ENCODE measurements at regions not wholly inside any gene's neighbourhood (a gene's known extent, or its start where the extent isn't known, plus 50 kb on each side); places are given as distances from the start of the nearest gene placed in this dataset.

GRCh38 chr3:194951931-194952582, 266.4 kb downstream of the FAM43A start:
- no TSS peak for BruUV-seq (replicated peaks)
- Histone ChIP-seq H3K4me2 (no peak overlapping the region), H3F3A (ENCODE audit: insufficient read depth, low read depth) (no peaks in the 10 kb centered on the region), H3K4me1 (replicated peaks; ENCODE audit: insufficient read depth) (no peaks in the 10 kb centered on the region), H3K36me3 (ENCODE audit: low read depth) (no peaks in the 10 kb centered on the region), H2AFZ (no peak overlapping the region), H3K27me3 (ENCODE audit: insufficient read depth, low read depth) (no peaks in the 10 kb centered on the region), H3K4me3 (no peak overlapping the region), H4K20me1 (ENCODE audit: insufficient read depth) (no peaks in the 10 kb centered on the region), H3K9me3 (ENCODE audit: insufficient read depth, low read depth) (no peaks in the 10 kb centered on the region), H3K27ac (no peak overlapping the region), H3K79me2 (ENCODE audit: low read depth) (no peaks in the 10 kb centered on the region), H3K9me2 (ENCODE audit: insufficient read depth) (no peaks in the 10 kb centered on the region)
- TF ChIP-seq EZH2 (IDR thresholded peaks at IDR 0.05; ENCODE audit: low read depth): no peak
- no peak for DNase-seq
- intact Hi-C loops (cut with micrococcal nuclease; ENCODE audit: unreplicated experiment): no loop called here
- ChIA-PET POLR2A (ENCODE audit: unreplicated experiment) (no interaction called here), CTCF (no interaction called here)

GRCh38 chr3:194952841-194953241, 267.2 kb downstream of the FAM43A start:
- Histone ChIP-seq H3K27me3 (ENCODE audit: insufficient read depth, low read depth) (no peaks in the 10 kb centered on the region), H3K27ac (no peak overlapping the region), H2AFZ (no peak overlapping the region), H3K9me2 (ENCODE audit: insufficient read depth) (no peaks in the 10 kb centered on the region), H3K9me3 (ENCODE audit: insufficient read depth, low read depth) (no peaks in the 10 kb centered on the region), H3K79me2 (ENCODE audit: low read depth) (no peaks in the 10 kb centered on the region), H3K4me3 (no peak overlapping the region), H4K20me1 (ENCODE audit: insufficient read depth) (no peaks in the 10 kb centered on the region), H3K4me2 (no peak overlapping the region), H3K36me3 (ENCODE audit: low read depth) (no peaks in the 10 kb centered on the region), H3K4me1 (replicated peaks; ENCODE audit: insufficient read depth) (no peaks in the 10 kb centered on the region), H3F3A (ENCODE audit: insufficient read depth, low read depth) (no peaks in the 10 kb centered on the region)
- intact Hi-C loops (cut with micrococcal nuclease; ENCODE audit: unreplicated experiment): no loop called here
- POLR2A ChIA-PET (ENCODE audit: unreplicated experiment): no interaction called here
- TF ChIP-seq EZH2 (IDR thresholded peaks at IDR 0.05; ENCODE audit: low read depth) (no peak), CTCF (conservative IDR thresholded peaks at IDR 0.05) (no peak)
- DNase-seq: no peak
- no TSS peak for BruUV-seq (replicated peaks)
- CTCF ChIA-PET: interaction anchor here (0.7 to 1.7 kb wide), 2 partner anchors 147 to 270 kb away, joined by 5 to 10 read pairs; no protein-coding TSS in a partner anchor

- BruUV-seq (replicated peaks): no TSS peak
- Histone ChIP-seq H3K9me3 (ENCODE audit: insufficient read depth, low read depth) (no peaks in the 10 kb centered on the region), H3K79me2 (ENCODE audit: low read depth) (no peaks in the 10 kb centered on the region), H3K4me3 (no peak overlapping the region), H3K4me1 (replicated peaks; ENCODE audit: insufficient read depth) (no peaks in the 10 kb centered on the region), H3K9me2 (ENCODE audit: insufficient read depth) (no peaks in the 10 kb centered on the region), H3K4me2 (no peak overlapping the region), H3K27me3 (ENCODE audit: insufficient read depth, low read depth) (no peaks in the 10 kb centered on the region), H2AFZ (no peak overlapping the region), H3F3A (ENCODE audit: insufficient read depth, low read depth) (no peaks in the 10 kb centered on the region), H3K36me3 (ENCODE audit: low read depth) (no peaks in the 10 kb centered on the region), H4K20me1 (ENCODE audit: insufficient read depth) (no peaks in the 10 kb centered on the region), H3K27ac (no peak overlapping the region)
- TF ChIP-seq CTCF (conservative IDR thresholded peaks at IDR 0.05) (no peak), EZH2 (IDR thresholded peaks at IDR 0.05; ENCODE audit: low read depth) (no peak)
- POLR2A ChIA-PET (ENCODE audit: unreplicated experiment): no interaction called here
- intact Hi-C loops (cut with micrococcal nuclease; ENCODE audit: unreplicated experiment): no loop called here
- DNase-seq: no peak
- CTCF ChIA-PET: interaction anchor here (0.7 to 1.7 kb wide), 2 partner anchors 147 to 271 kb away, joined by 5 to 10 read pairs; no protein-coding TSS in a partner anchor
Measured at GRCh38 chr3:194953291-194953690, 267.6 kb downstream of the FAM43A start.

GRCh38 chr3:194955546-194955945, 269.9 kb downstream of the FAM43A start:
- no peaks in the 10 kb centered on the region for H4K20me1 ChIP-seq (ENCODE audit: insufficient read depth)
- ChIA-PET POLR2A (ENCODE audit: unreplicated experiment) (no interaction called here), CTCF (no interaction called here)
- intact Hi-C loops (cut with micrococcal nuclease; ENCODE audit: unreplicated experiment): no loop called here
- H3K4me2 ChIP-seq: no peak overlapping the region
- no peaks in the 10 kb centered on the region for H3K9me3 ChIP-seq (ENCODE audit: insufficient read depth, low read depth)
- H3K4me1 ChIP-seq (replicated peaks; ENCODE audit: insufficient read depth): no peaks in the 10 kb centered on the region
- no peaks in the 10 kb centered on the region for H3F3A ChIP-seq (ENCODE audit: insufficient read depth, low read depth)
- no peaks in the 10 kb centered on the region for H3K9me2 ChIP-seq (ENCODE audit: insufficient read depth)
- H3K27me3 ChIP-seq (ENCODE audit: insufficient read depth, low read depth): no peaks in the 10 kb centered on the region
- no peak overlapping the region for H2AFZ ChIP-seq
- H3K4me3 ChIP-seq: no peak overlapping the region
- no peak overlapping the region for H3K27ac ChIP-seq
- no peaks in the 10 kb centered on the region for H3K36me3 ChIP-seq (ENCODE audit: low read depth)
- no TSS peak for BruUV-seq (replicated peaks)
- TF ChIP-seq CTCF (conservative IDR thresholded peaks at IDR 0.05): no peak
- TF ChIP-seq EZH2 (IDR thresholded peaks at IDR 0.05; ENCODE audit: low read depth): no peak
- no peaks in the 10 kb centered on the region for H3K79me2 ChIP-seq (ENCODE audit: low read depth)
- DNase-seq: no peak
